SK-N-SH treated with all-trans-retinoic acid at 6 μM for 48 hours (cell line): ENCODE measurements at regions not wholly inside any gene's neighbourhood (a gene's known extent, or its start where the extent isn't known, plus 50 kb on each side); places are given as distances from the start of the nearest gene placed in this dataset.

Source experiments
- BACH2 ChIP-seq: fragments of 250-450 bp; sonication (Bioruptor Pico); IDR thresholded peaks from 2 replicates; pipeline ENCODE4 v1.9.0; 2021; ENCODE audit warnings: mild to moderate bottlenecking, borderline replicate concordance
- RARB ChIP-seq: fragments of 250-450 bp; sonication (Bioruptor Pico); IDR thresholded peaks from 2 replicates; pipeline ENCODE4 v1.8.0; 2021; ENCODE audit warnings: mild to moderate bottlenecking, moderate library complexity

GRCh38 chr11:43222215-43222614 lies 89.6 kb upstream of the API5 start:
- no peak for TF ChIP-seq RARB (CRISPR knock-in tag)
- TF ChIP-seq BACH2 (CRISPR knock-in tag): no peak
